IMR-90 (cell line): ENCODE measurements at regions not wholly inside any gene's neighbourhood (a gene's known extent, or its start where the extent isn't known, plus 50 kb on each side); places are given as distances from the start of the nearest gene placed in this dataset.

Experiments used
- ATAC-seq: fragments of 200-7000 bp; cut with Tn5 transposase; 2 replicates; pipeline ENCODE4 v1.9.1; 2020; ENCODE audit warnings: low read depth, mild to moderate bottlenecking, moderate library complexity
- BruUV-seq: library from RNA; stranded (reverse); fragments of 400-500 nt; replicated peaks from 2 replicates; lab custom pipeline; 2021; lab: Mats Ljungman, UMichigan
- CTCF ChIA-PET: fragments of 300-600 bp; formaldehyde crosslinking; extraction: SDS; loops from one replicate; lab custom pipeline; 2021; ENCODE audit warnings: antibody characterized with exemption; lab: Yijun Ruan, JAX
- POLR2A ChIA-PET: fragments of 300-600 bp; sonication (Branson Sonifier 250); formaldehyde crosslinking; loops from one replicate; lab custom pipeline; 2022; ENCODE audit warnings: antibody characterized with exemption; ENCODE audit not compliant: unreplicated experiment; lab: Charles Lee
- DNase-seq: peaks from one replicate; pipeline ENCODE4 v3.0.0; 2013
- H2AFZ ChIP-seq: replicated peaks from 2 replicates; pipeline ENCODE3; 2013; ENCODE audit warnings: low read length, mild to moderate bottlenecking; ENCODE audit not compliant: poor library complexity
- H2AK5ac ChIP-seq: 2 replicates; pipeline ENCODE4 v1.6.1; 2013; ENCODE audit warnings: low read depth, low read length, inconsistent platforms
- H2AK9ac ChIP-seq: replicated peaks from 2 replicates; pipeline ENCODE3; 2013; ENCODE audit warnings: mild to moderate bottlenecking, low read depth, low read length, moderate library complexity; ENCODE audit not compliant: poor library complexity
- H2BK120ac ChIP-seq: 2 replicates; pipeline ENCODE4 v1.6.1; 2013; ENCODE audit warnings: low read depth, low read length, inconsistent platforms
- H2BK15ac ChIP-seq: 3 replicates; pipeline ENCODE4 v1.6.1; 2013; ENCODE audit warnings: low read depth, low read length, inconsistent platforms
- H2BK20ac ChIP-seq: 2 replicates; pipeline ENCODE4 v1.6.1; 2013; ENCODE audit warnings: low read depth, mild to moderate bottlenecking, inconsistent platforms, low read length, moderate library complexity
- H2BK5ac ChIP-seq: 2 replicates; pipeline ENCODE4 v1.6.1; 2013; ENCODE audit warnings: mild to moderate bottlenecking, low read depth, low read length, inconsistent platforms; ENCODE audit not compliant: poor library complexity, severe bottlenecking
- H3K14ac ChIP-seq: replicated peaks from 2 replicates; pipeline ENCODE4 v1.6.1; 2013; ENCODE audit warnings: low read depth, low read length, inconsistent platforms
- H3K18ac ChIP-seq: 2 replicates; pipeline ENCODE4 v1.6.1; 2013; ENCODE audit warnings: low read depth, low read length, control low read depth
- H3K23ac ChIP-seq: 2 replicates; pipeline ENCODE4 v1.6.1; 2013; ENCODE audit warnings: low read depth, low read length, inconsistent platforms
- H3K27ac ChIP-seq: 2 replicates; pipeline ENCODE4 v1.5.1; 2013; ENCODE audit warnings: mild to moderate bottlenecking, control low read depth, low read length; ENCODE audit not compliant: insufficient read depth
- H3K27me3 ChIP-seq: 2 replicates; pipeline ENCODE4 v1.6.1; 2013; ENCODE audit warnings: low read length; ENCODE audit not compliant: control insufficient read depth, insufficient read depth
- H3K36me3 ChIP-seq: 2 replicates; pipeline ENCODE4 v1.6.1; 2013; ENCODE audit warnings: low read length, mixed read lengths; ENCODE audit not compliant: control insufficient read depth, insufficient read depth
- H3K4ac ChIP-seq: 2 replicates; pipeline ENCODE4 v1.6.1; 2013; ENCODE audit warnings: low read depth, low read length, inconsistent platforms
- H3K4me1 ChIP-seq: 2 replicates; pipeline ENCODE4 v1.6.1; 2013; ENCODE audit warnings: low read length, mixed read lengths; ENCODE audit not compliant: control insufficient read depth, insufficient read depth
- H3K4me2 ChIP-seq: 2 replicates; pipeline ENCODE4 v1.6.1; 2013; ENCODE audit warnings: low read depth, mild to moderate bottlenecking, control low read depth, low read length, moderate library complexity
- H3K4me3 ChIP-seq: 2 replicates; pipeline ENCODE4 v1.5.1; 2013; ENCODE audit warnings: low read depth, mild to moderate bottlenecking, control low read depth, low read length, moderate library complexity; ENCODE audit not compliant: insufficient read depth
- H3K56ac ChIP-seq: 2 replicates; pipeline ENCODE4 v1.6.1; 2013; ENCODE audit warnings: low read length, inconsistent platforms; ENCODE audit not compliant: insufficient read depth; ENCODE audit errors: extremely low read depth
- H3K79me1 ChIP-seq, 2 experiments: 2 replicates each; pipeline ENCODE4 v1.6.1; 2013; ENCODE audit warnings: low read length in 2 of 2, inconsistent platforms in 1 of 2, low read depth in 1 of 2
- H3K9ac ChIP-seq: 2 replicates; pipeline ENCODE4 v1.6.1; 2013; ENCODE audit warnings: low read depth, low read length, control low read depth
- H3K9me1 ChIP-seq: 2 replicates; pipeline ENCODE4 v1.6.1; 2013; ENCODE audit warnings: low read length, inconsistent platforms; ENCODE audit not compliant: insufficient read depth
- H3K9me3 ChIP-seq: 2 replicates; pipeline ENCODE4 v1.6.1; 2013; ENCODE audit warnings: low read length; ENCODE audit not compliant: control insufficient read depth, insufficient read depth
- H4K20me1 ChIP-seq: 2 replicates; pipeline ENCODE4 v1.6.1; 2013; ENCODE audit warnings: low read length, inconsistent platforms; ENCODE audit not compliant: insufficient read depth
- H4K5ac ChIP-seq: 2 replicates; pipeline ENCODE4 v1.6.1; 2013; ENCODE audit warnings: mild to moderate bottlenecking, low read depth, low read length, control low read depth
- H4K8ac ChIP-seq, 2 experiments: 2 replicates each; pipeline ENCODE4 v1.6.1; 2013; ENCODE audit warnings: low read depth in 2 of 2, low read length in 2 of 2, control low read depth in 1 of 2, inconsistent platforms in 1 of 2
- H4K91ac ChIP-seq: 2 replicates; pipeline ENCODE4 v1.6.1; 2013; ENCODE audit warnings: low read depth, low read length, inconsistent platforms; ENCODE audit not compliant: insufficient read depth
- BHLHE40 ChIP-seq: fragments of 150-350 bp; IDR thresholded peaks from 2 replicates; pipeline ENCODE4 v1.6.1; 2016; ENCODE audit warnings: mild to moderate bottlenecking, low read depth, low read length
- CEBPB ChIP-seq: IDR thresholded peaks from 2 replicates; pipeline ENCODE4 v1.6.1; 2012; ENCODE audit warnings: low read depth, low read length, improper control_type of control experiment
- CHD1 ChIP-seq: IDR thresholded peaks from 2 replicates; pipeline ENCODE4 v1.6.1; 2012; ENCODE audit warnings: low read depth, low read length, improper control_type of control experiment
- FOS ChIP-seq: fragments of 150-350 bp; IDR thresholded peaks from 2 replicates; pipeline ENCODE4 v1.6.1; 2016; ENCODE audit warnings: low read depth, low read length
- MAFK ChIP-seq: IDR thresholded peaks from 2 replicates; pipeline ENCODE4 v1.6.1; 2012; ENCODE audit warnings: low read depth, low read length, improper control_type of control experiment
- MAZ ChIP-seq: IDR thresholded peaks from 2 replicates; pipeline ENCODE4 v1.6.1; 2012; ENCODE audit warnings: low read depth, mild to moderate bottlenecking, low read length, improper control_type of control experiment, moderate library complexity, borderline replicate concordance
- MXI1 ChIP-seq: IDR thresholded peaks from 2 replicates; pipeline ENCODE4 v1.6.1; 2012; ENCODE audit warnings: low read depth, mild to moderate bottlenecking, low read length, moderate library complexity, borderline replicate concordance
- NFE2L2 ChIP-seq: fragments of 150-350 bp; IDR thresholded peaks from 2 replicates; pipeline ENCODE4 v1.6.1; 2016; ENCODE audit warnings: low read depth, mild to moderate bottlenecking, low read length
- POLR2A ChIP-seq: IDR thresholded peaks from 2 replicates; pipeline ENCODE4 v1.6.1; 2012; ENCODE audit warnings: mild to moderate bottlenecking, low read depth, low read length
- RAD21 ChIP-seq: IDR thresholded peaks from 2 replicates; pipeline ENCODE4 v1.6.1; 2012; ENCODE audit warnings: low read length, improper control_type of control experiment
- RCOR1 ChIP-seq: IDR thresholded peaks from 2 replicates; pipeline ENCODE4 v1.6.1; 2012; ENCODE audit warnings: mild to moderate bottlenecking, low read length, improper control_type of control experiment; ENCODE audit not compliant: insufficient replicate concordance
- RFX5 ChIP-seq: IDR thresholded peaks from 2 replicates; pipeline ENCODE4 v1.8.0; 2012; ENCODE audit warnings: low read depth, mild to moderate bottlenecking, low read length, moderate library complexity
- SMC3 ChIP-seq: fragments of 150-350 bp; IDR thresholded peaks from 2 replicates; pipeline ENCODE4 v1.6.1; 2016; ENCODE audit warnings: low read depth, mild to moderate bottlenecking, antibody characterized with exemption, low read length, moderate library complexity
- WGBS, 2 experiments: methylation state at CpG; one replicate each; pipeline versions ENCODE4 v1.1.5 to v1.1.7; 2013; ENCODE audit warnings: missing lambda C conversion rate in 2 of 2; ENCODE audit not compliant: insufficient read length in 1 of 2; ENCODE audit errors: extremely low coverage in 2 of 2; 5-methylcytosine and 5-hydroxymethylcytosine counted together
- dilution Hi-C: fragments of 300-500 bp; cut with HindIII; formaldehyde crosslinking; loops from one replicate; pipeline ENCODE4 v1.14.3; 2018; ENCODE audit warnings: low sequenced_read_pairs; ENCODE audit not compliant: unreplicated experiment
- in situ Hi-C: fragments of 300-500 bp; cut with MboI; formaldehyde crosslinking; loops from 3 replicates; pipeline ENCODE4 v1.14.3; 2019; ENCODE audit warnings: low sequenced_read_pairs, inconsistent platforms, mixed read lengths
- intact Hi-C: fragments of 100-400 bp; cut with micrococcal nuclease; formaldehyde crosslinking; loops from 2 replicates; pipeline ENCODE4 v1.10.0; 2022
- TF ChIP-seq, protein P1 (sequence below): conservative IDR thresholded peaks from 2 replicates; pipeline ENCODE4 v1.5.1; 2012; ENCODE audit warnings: mild to moderate bottlenecking, low read depth, low read length, improper control_type of control experiment
- TF ChIP-seq, protein P2 (sequence below): fragments of 150-350 bp; IDR thresholded peaks from 2 replicates; pipeline ENCODE4 v1.6.1; 2016; ENCODE audit warnings: low read depth, mild to moderate bottlenecking, low read length, moderate library complexity, borderline replicate concordance
- TF ChIP-seq, protein P3 (sequence below): fragments of 150-350 bp; IDR thresholded peaks from 2 replicates; pipeline ENCODE4 v1.6.1; 2017; ENCODE audit warnings: mild to moderate bottlenecking, antibody characterized with exemption, low read length, low read depth

DNA sequence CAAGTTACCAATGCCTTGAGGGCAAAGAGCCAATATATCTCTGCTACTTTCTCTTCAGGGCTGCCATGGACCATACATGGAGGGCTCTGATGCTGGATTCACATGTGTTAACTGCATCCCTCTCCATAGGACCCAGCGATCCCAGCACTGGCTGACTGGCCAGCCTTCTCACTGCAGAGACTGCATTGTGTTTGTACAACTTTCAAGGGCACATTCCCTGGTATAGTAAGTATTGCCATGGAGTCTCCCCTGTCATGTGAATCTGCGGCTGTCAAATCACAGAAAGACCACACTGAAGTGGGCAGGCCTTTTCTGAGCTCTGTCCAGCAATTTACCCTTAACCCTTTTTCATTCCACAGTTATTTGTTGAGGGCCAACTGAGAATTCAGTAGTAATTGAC, 449.8 kb downstream of the OMA1 start:
- ChIA-PET POLR2A (no interaction called here), CTCF (no interaction called here)

More for the DNA sequence above, 449.8 kb downstream of the OMA1 start:
- no peak overlapping the region for H4K5ac ChIP-seq
- no peak overlapping the region for H3K27ac ChIP-seq
- H3K23ac ChIP-seq: no peak overlapping the region
- H2BK20ac ChIP-seq: no peak overlapping the region
- H3K4ac ChIP-seq: no peak overlapping the region
- no peak overlapping the region for H2BK5ac ChIP-seq
- DNase-seq: no peak
- in situ Hi-C loops: no loop called here
- H3K27me3 ChIP-seq: no peaks in the 10 kb centered on the region
- H3K9me3 ChIP-seq: peaks cover 1% of the 10 kb centered on the region; the same call in 1 of the 2 replicates
- no peak for ATAC-seq
- H3K36me3 ChIP-seq: no peaks in the 10 kb centered on the region
- TF ChIP-seq MAFK (no peak), RFX5 (no peak), BHLHE40 (no peak), RCOR1 (no peak), MXI1 (no peak), POLR2A (no peak), RAD21 (no peak), SMC3 (no peak), CEBPB (no peak), NFE2L2 (no peak), CHD1 (no peak), MAZ (no peak), FOS (no peak)
- TF ChIP-seq, protein P1, sequence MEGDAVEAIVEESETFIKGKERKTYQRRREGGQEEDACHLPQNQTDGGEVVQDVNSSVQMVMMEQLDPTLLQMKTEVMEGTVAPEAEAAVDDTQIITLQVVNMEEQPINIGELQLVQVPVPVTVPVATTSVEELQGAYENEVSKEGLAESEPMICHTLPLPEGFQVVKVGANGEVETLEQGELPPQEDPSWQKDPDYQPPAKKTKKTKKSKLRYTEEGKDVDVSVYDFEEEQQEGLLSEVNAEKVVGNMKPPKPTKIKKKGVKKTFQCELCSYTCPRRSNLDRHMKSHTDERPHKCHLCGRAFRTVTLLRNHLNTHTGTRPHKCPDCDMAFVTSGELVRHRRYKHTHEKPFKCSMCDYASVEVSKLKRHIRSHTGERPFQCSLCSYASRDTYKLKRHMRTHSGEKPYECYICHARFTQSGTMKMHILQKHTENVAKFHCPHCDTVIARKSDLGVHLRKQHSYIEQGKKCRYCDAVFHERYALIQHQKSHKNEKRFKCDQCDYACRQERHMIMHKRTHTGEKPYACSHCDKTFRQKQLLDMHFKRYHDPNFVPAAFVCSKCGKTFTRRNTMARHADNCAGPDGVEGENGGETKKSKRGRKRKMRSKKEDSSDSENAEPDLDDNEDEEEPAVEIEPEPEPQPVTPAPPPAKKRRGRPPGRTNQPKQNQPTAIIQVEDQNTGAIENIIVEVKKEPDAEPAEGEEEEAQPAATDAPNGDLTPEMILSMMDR: no peak
- TF ChIP-seq, protein P2, sequence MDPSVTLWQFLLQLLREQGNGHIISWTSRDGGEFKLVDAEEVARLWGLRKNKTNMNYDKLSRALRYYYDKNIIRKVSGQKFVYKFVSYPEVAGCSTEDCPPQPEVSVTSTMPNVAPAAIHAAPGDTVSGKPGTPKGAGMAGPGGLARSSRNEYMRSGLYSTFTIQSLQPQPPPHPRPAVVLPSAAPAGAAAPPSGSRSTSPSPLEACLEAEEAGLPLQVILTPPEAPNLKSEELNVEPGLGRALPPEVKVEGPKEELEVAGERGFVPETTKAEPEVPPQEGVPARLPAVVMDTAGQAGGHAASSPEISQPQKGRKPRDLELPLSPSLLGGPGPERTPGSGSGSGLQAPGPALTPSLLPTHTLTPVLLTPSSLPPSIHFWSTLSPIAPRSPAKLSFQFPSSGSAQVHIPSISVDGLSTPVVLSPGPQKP: no peak
- TF ChIP-seq, protein P3, sequence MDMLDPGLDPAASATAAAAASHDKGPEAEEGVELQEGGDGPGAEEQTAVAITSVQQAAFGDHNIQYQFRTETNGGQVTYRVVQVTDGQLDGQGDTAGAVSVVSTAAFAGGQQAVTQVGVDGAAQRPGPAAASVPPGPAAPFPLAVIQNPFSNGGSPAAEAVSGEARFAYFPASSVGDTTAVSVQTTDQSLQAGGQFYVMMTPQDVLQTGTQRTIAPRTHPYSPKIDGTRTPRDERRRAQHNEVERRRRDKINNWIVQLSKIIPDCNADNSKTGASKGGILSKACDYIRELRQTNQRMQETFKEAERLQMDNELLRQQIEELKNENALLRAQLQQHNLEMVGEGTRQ: no peak
- H3K18ac ChIP-seq: no peak overlapping the region
- H2AFZ ChIP-seq: no peak overlapping the region
- H2BK15ac ChIP-seq: no peak overlapping the region
- intact Hi-C loops: no loop called here
- H3K9ac ChIP-seq: no peak overlapping the region
- no peaks in the 10 kb centered on the region for H3K79me1 ChIP-seq
- no peak overlapping the region for H3K4me3 ChIP-seq
- no peak overlapping the region for H3K56ac ChIP-seq
- no peaks in the 10 kb centered on the region for H3K9me1 ChIP-seq
- dilution Hi-C loops: no loop called here
- no peak overlapping the region for H2AK9ac ChIP-seq
- no peak overlapping the region for H4K91ac ChIP-seq
- no TSS peak for BruUV-seq
- no peak overlapping the region for H2BK120ac ChIP-seq
- H4K8ac ChIP-seq: no peak overlapping the region
- H4K20me1 ChIP-seq: no peaks in the 10 kb centered on the region
- no peak overlapping the region for H3K4me2 ChIP-seq
- no peak overlapping the region for H2AK5ac ChIP-seq
- no CpG with 5 or more reads among the region's 2 CpGs for WGBS, 2 experiments
- H3K4me1 ChIP-seq: no peaks in the 10 kb centered on the region
- H3K14ac ChIP-seq: no peak overlapping the region
